BJ (cell line): ENCODE measurements at regions not wholly inside any gene's neighbourhood (a gene's known extent, or its start where the extent isn't known, plus 50 kb on each side); places are given as distances from the start of the nearest gene placed in this dataset.
"Not testable (repeated sequence)": the region's sequence is repeated elsewhere in the genome, so short reads cannot be mapped to it uniquely, and the experiment has no call there.

Experiments used
- CTCF ChIA-PET: fragments of 350-600 bp; formaldehyde crosslinking; extraction: SDS; loops from one replicate; lab custom pipeline; 2021; ENCODE audit warnings: antibody characterized with exemption, inconsistent platforms; lab: Yijun Ruan, JAX
- POLR2A ChIA-PET: fragments of 300-600 bp; sonication (Branson Sonifier 250); formaldehyde crosslinking; extraction: SDS; loops from one replicate; lab custom pipeline; 2021; ENCODE audit warnings: antibody characterized with exemption; lab: Charles Lee
- DNase-seq: peaks from one replicate; pipeline ENCODE4 v3.0.0-alpha.2; 2011; ENCODE audit warnings: low read depth
- H3K27me3 ChIP-seq: 2 replicates; pipeline ENCODE4 v1.6.0; 2011; ENCODE audit warnings: low read length; ENCODE audit not compliant: control insufficient read depth, insufficient read depth
- H3K36me3 ChIP-seq: 2 replicates; pipeline ENCODE4 v1.5.1; 2011; ENCODE audit warnings: low read length; ENCODE audit not compliant: control insufficient read depth, insufficient read depth
- H3K4me3 ChIP-seq: 2 replicates; pipeline ENCODE4 v1.5.1; 2011; ENCODE audit warnings: low read depth, mild to moderate bottlenecking, control low read depth, low read length
- TF ChIP-seq, protein P1 (sequence below): IDR thresholded peaks from 2 replicates; pipeline ENCODE4 v1.5.1; 2011; ENCODE audit warnings: low read depth, mild to moderate bottlenecking, control low read depth, inconsistent platforms, low read length, moderate library complexity; ENCODE audit not compliant: insufficient read depth

DNA sequence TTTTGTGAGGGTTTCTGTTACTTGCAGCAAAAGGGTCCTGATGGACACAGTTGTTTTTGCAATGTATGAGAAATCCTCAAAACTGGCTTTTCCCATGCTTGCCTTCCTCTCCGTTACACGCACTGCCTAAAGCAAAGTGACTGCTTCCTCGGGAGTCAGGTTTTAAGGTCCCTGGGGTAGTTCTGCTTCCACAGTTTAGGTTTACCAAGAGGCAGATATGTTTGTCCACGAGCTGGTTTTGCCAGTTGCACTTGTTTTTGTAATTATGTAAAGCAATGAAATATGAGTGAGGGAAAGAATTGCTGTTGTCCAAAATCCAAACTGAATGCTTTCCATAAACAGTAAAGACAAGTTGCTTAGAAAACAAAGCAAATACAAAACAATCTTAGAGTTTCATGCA, 290.7 kb upstream of the AMIGO2 start:
- TF ChIP-seq, protein P1, sequence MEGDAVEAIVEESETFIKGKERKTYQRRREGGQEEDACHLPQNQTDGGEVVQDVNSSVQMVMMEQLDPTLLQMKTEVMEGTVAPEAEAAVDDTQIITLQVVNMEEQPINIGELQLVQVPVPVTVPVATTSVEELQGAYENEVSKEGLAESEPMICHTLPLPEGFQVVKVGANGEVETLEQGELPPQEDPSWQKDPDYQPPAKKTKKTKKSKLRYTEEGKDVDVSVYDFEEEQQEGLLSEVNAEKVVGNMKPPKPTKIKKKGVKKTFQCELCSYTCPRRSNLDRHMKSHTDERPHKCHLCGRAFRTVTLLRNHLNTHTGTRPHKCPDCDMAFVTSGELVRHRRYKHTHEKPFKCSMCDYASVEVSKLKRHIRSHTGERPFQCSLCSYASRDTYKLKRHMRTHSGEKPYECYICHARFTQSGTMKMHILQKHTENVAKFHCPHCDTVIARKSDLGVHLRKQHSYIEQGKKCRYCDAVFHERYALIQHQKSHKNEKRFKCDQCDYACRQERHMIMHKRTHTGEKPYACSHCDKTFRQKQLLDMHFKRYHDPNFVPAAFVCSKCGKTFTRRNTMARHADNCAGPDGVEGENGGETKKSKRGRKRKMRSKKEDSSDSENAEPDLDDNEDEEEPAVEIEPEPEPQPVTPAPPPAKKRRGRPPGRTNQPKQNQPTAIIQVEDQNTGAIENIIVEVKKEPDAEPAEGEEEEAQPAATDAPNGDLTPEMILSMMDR: no peak
- CTCF ChIA-PET: no interaction called here
- DNase-seq: no peak
- no peaks in the 10 kb centered on the region for H3K36me3 ChIP-seq
- H3K4me3 ChIP-seq: no peak overlapping the region
- POLR2A ChIA-PET: no interaction called here
- no peaks in the 10 kb centered on the region for H3K27me3 ChIP-seq

DNA sequence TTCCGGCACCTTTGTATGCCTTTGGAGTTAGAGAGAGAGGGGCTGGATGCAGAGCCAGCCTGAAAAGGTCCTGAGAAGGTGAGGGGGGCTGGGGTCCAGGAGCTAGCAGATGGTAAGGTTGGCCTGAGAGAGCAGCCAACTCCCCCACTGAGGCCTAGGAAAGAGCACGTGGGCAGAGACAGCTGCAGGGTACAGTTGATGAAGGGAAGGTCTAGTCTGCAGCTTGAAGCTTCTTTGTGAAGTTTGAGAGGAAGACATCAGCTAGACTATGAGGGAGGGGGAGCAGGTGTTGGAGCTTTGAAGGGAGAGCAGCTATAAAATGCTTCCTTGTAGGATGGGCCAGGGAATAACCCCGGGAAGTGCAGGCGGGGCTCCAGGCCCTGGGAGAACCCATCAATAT, 289.3 kb upstream of the AMIGO2 start:
- DNase-seq: no peak
- Histone ChIP-seq H3K27me3 (no peaks in the 10 kb centered on the region), H3K36me3 (no peaks in the 10 kb centered on the region), H3K4me3 (no peak overlapping the region)
- CTCF ChIA-PET: interaction anchor here (0.7 kb wide), 1 partner anchor 15 kb away, joined by 3 read pairs; no protein-coding TSS in a partner anchor
- TF ChIP-seq, protein P1: no peak
- POLR2A ChIA-PET: no interaction called here

DNA sequence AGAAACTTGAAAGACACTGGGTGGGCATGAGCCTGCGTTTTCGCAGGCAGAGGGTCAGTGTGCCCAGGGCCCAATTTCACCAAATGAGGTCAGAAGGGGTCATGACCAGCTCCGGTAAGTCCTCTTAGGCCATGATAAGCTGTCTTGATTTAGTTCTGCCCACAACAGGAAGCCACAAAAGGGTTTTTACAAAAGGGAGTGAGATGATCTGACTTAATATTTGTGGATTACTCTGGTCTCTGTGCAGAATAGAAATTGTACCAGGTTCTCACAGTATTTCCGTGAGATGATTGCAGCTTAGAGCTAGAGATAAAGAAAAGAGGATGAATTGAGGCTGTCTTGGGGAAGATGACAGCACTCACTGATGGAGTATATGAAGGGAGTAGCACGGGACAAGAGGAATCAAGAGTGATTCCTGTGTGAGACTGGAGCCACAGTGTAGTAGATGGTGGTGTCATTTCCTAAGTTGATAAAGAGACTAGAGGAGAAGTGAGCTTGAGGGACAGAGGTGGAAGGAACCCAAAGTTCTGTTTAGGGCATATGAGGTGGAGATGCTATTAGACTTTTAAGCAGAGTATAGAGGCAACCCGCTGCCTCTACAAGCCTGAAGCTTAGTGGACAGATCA, 288.3 kb upstream of the AMIGO2 start:
- Histone ChIP-seq H3K36me3 (no peaks in the 10 kb centered on the region), H3K4me3 (no peak overlapping the region), H3K27me3 (no peaks in the 10 kb centered on the region)
- DNase-seq: no peak
- CTCF ChIA-PET: interaction anchor here (1.6 kb wide), 1 partner anchor 14 kb away, joined by 6 read pairs; no protein-coding TSS in a partner anchor
- POLR2A ChIA-PET: no interaction called here
- TF ChIP-seq, protein P1: no peak

DNA sequence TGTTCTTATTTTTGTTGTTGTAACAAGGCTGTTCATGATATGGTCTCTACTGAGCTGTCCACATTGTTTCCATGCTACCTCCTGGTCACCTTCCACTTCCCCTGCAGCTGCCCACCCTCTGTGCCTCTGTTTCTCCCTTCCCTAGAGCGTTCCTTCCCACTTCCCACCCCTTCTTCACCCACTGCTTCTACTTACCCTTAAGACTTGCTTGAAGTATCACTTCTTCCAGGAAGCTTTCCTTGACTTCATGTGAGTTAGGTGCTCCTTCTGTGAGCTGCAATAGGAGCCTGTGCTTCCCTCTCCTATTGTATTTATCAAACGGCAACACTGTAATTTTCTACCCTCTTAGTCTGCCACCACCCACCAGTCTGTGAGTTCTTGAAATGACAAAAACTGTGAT, 286.8 kb upstream of the AMIGO2 start:
- H3K4me3 ChIP-seq: no peak overlapping the region
- ChIA-PET POLR2A (no interaction called here), CTCF (interaction anchor here (1.6 kb wide), 1 partner anchor 15 kb away, joined by 6 read pairs; no protein-coding TSS in a partner anchor)
- H3K27me3 ChIP-seq: no peaks in the 10 kb centered on the region
- H3K36me3 ChIP-seq: no peaks in the 10 kb centered on the region
- DNase-seq: no peak
- TF ChIP-seq, protein P1: no peak

DNA sequence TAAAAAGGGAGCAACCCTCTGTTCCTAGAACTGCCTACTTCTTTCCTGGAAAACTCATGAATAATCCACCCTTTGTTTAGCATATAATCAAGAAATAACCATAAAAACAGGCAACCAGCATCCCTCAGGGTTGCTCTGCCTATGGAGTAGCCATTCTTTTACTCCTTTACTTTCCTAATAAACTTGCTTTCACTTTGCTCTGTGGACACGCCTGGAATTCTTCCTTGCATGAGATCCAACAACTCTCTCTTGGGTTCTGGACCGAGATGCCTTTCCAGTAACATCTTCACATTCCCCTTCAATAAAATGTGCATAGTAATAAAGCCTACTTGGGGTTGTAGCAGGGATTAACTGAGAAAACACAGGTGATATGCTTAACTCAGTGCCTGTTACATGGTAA, 286.4 kb upstream of the AMIGO2 start:
- DNase-seq: no peak
- TF ChIP-seq, protein P1: no peak
- ChIA-PET POLR2A (no interaction called here), CTCF (no interaction called here)
- Histone ChIP-seq H3K4me3 (no peak overlapping the region), H3K36me3 (no peaks in the 10 kb centered on the region), H3K27me3 (no peaks in the 10 kb centered on the region)

DNA sequence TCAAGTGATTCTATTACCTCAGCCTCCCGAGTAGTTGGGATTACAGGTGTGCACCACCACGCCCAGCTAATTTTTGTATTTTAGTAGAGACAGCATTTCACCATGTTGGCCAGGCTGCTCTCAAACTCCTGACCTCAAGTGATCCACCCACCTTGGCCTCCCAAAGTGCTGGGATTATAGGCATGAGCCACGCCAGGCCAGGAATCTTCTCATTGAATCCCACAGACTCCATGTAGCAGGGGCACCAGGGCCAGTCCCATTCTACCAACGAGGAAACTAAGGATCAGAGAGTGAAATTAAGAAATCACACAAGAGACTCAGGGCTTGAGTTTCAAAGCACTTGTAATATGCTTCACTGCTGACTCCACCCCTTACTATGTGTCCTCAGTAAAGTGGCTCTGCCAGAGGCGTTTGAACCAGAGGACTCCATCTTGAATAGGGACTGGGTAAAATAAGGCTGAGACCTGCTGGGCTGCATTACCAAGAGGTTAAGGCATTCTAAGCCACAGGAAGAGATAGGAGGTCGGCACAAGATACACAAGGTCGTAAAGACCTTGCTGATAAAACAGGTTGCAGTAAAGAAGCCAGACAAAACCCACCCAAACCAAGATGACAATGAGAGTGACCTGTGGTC, 285.8 kb upstream of the AMIGO2 start:
- DNase-seq, H3K36me3 ChIP-seq, POLR2A ChIA-PET, H3K27me3 ChIP-seq, H3K4me3 ChIP-seq: not testable (repeated sequence)
- CTCF ChIA-PET: interaction anchor here (1.2 kb wide), 1 partner anchor 25 kb away, joined by 4 read pairs; no protein-coding TSS in a partner anchor
